H9 (cell line): ENCODE measurements at regions not wholly inside any gene's neighbourhood (a gene's known extent, or its start where the extent isn't known, plus 50 kb on each side); places are given as distances from the start of the nearest gene placed in this dataset.

Source experiments
- DNase-seq: peaks from one replicate; pipeline ENCODE4 v3.0.0-alpha.2; 2017
- H2AFZ ChIP-seq: one replicate; pipeline ENCODE4 v1.6.1; 2013; ENCODE audit warnings: mild to moderate bottlenecking, low read length, control low read depth, moderate library complexity
- H2AK5ac ChIP-seq: 2 replicates; pipeline ENCODE4 v1.6.1; 2013; ENCODE audit warnings: low read length, control low read depth, mixed read lengths; ENCODE audit not compliant: insufficient read length
- H2BK120ac ChIP-seq: one replicate; pipeline ENCODE4 v1.6.1; 2013; ENCODE audit warnings: low read depth, mild to moderate bottlenecking, low read length, control low read depth, inconsistent platforms; ENCODE audit not compliant: poor library complexity, severe bottlenecking
- H2BK12ac ChIP-seq: 2 replicates; pipeline ENCODE4 v1.6.1; 2013; ENCODE audit warnings: low read length, control low read depth, mixed read lengths, low read depth; ENCODE audit not compliant: insufficient read length
- H2BK15ac ChIP-seq: 2 replicates; pipeline ENCODE4 v1.6.1; 2013; ENCODE audit warnings: low read depth, low read length, control low read depth
- H2BK20ac ChIP-seq: one replicate; pipeline ENCODE4 v1.6.1; 2013; ENCODE audit warnings: low read depth, mild to moderate bottlenecking, low read length, control low read depth, inconsistent platforms; ENCODE audit not compliant: poor library complexity, severe bottlenecking
- H2BK5ac ChIP-seq: 2 replicates; pipeline ENCODE4 v1.6.1; 2013; ENCODE audit warnings: low read length, control low read depth, mixed read lengths; ENCODE audit not compliant: insufficient read length
- H3K14ac ChIP-seq: 2 replicates; pipeline ENCODE4 v1.6.1; 2013; ENCODE audit warnings: low read length, control low read depth; ENCODE audit not compliant: insufficient read depth
- H3K18ac ChIP-seq: 2 replicates; pipeline ENCODE4 v1.6.1; 2013; ENCODE audit warnings: low read depth, mild to moderate bottlenecking, mixed read lengths, low read length, control low read depth; ENCODE audit not compliant: insufficient read length
- H3K23ac ChIP-seq: 2 replicates; pipeline ENCODE4 v1.6.1; 2013; ENCODE audit warnings: low read length, control low read depth, mixed read lengths, low read depth; ENCODE audit not compliant: insufficient read length
- H3K23me2 ChIP-seq: 2 replicates; pipeline ENCODE4 v1.6.1; 2013; ENCODE audit warnings: low read depth, mild to moderate bottlenecking, mixed read lengths, low read length, control low read depth; ENCODE audit not compliant: insufficient read length, poor library complexity, severe bottlenecking
- H3K27ac ChIP-seq: 2 replicates; pipeline ENCODE4 v1.5.1; 2013; ENCODE audit warnings: low read length, control low read depth, mixed read lengths, low read depth; ENCODE audit not compliant: insufficient read length
- H3K27me3 ChIP-seq: 2 replicates; pipeline ENCODE4 v1.6.1; 2013; ENCODE audit warnings: low read length, control low read depth, inconsistent platforms; ENCODE audit not compliant: insufficient read depth
- H3K4ac ChIP-seq: 2 replicates; pipeline ENCODE4 v1.6.1; 2013; ENCODE audit warnings: low read depth, mild to moderate bottlenecking, control low read depth, inconsistent platforms, low read length, moderate library complexity
- H3K4me1 ChIP-seq: 2 replicates; pipeline ENCODE4 v1.6.1; 2013; ENCODE audit warnings: low read length, control low read depth, inconsistent platforms; ENCODE audit not compliant: insufficient read depth
- H3K4me2 ChIP-seq: 2 replicates; pipeline ENCODE4 v1.6.1; 2013; ENCODE audit warnings: low read length, control low read depth, mixed read lengths; ENCODE audit not compliant: insufficient read length, insufficient read depth
- H3K56ac ChIP-seq: 2 replicates; pipeline ENCODE4 v1.6.1; 2013; ENCODE audit warnings: low read depth, mild to moderate bottlenecking, mixed read lengths, low read length, control low read depth; ENCODE audit not compliant: insufficient read length
- H3K79me1 ChIP-seq: 2 replicates; pipeline ENCODE4 v1.6.1; 2013; ENCODE audit warnings: low read depth, mild to moderate bottlenecking, moderate library complexity, low read length, control low read depth, inconsistent platforms; ENCODE audit not compliant: insufficient read depth, poor library complexity, severe bottlenecking
- H3K79me2 ChIP-seq: 2 replicates; pipeline ENCODE4 v1.6.1; 2013; ENCODE audit warnings: low read length, control low read depth, inconsistent platforms; ENCODE audit not compliant: insufficient read depth
- H3K9ac ChIP-seq: 2 replicates; pipeline ENCODE4 v1.6.1; 2013; ENCODE audit warnings: low read length, control low read depth, mixed read lengths; ENCODE audit not compliant: insufficient read length; ENCODE audit errors: extremely low read depth
- H3K9me3 ChIP-seq: one replicate; pipeline ENCODE4 v1.6.1; 2013; ENCODE audit warnings: low read depth, low read length, inconsistent platforms; ENCODE audit not compliant: control insufficient read depth
- H3T11ph ChIP-seq: one replicate; pipeline ENCODE4 v1.6.1; 2013; ENCODE audit warnings: mild to moderate bottlenecking, low read length, control low read depth, inconsistent platforms
- H4K20me1 ChIP-seq: one replicate; pipeline ENCODE4 v1.6.1; 2013; ENCODE audit not compliant: control insufficient read depth, insufficient read length, insufficient read depth
- H4K5ac ChIP-seq: 2 replicates; pipeline ENCODE4 v1.6.1; 2013; ENCODE audit warnings: low read depth, mild to moderate bottlenecking, mixed read lengths, low read length, control low read depth; ENCODE audit not compliant: insufficient read length
- H4K8ac ChIP-seq: replicated peaks from 2 replicates; pipeline ENCODE4 v1.6.1; 2013; ENCODE audit warnings: low read length, control low read depth, mixed read lengths, low read depth; ENCODE audit not compliant: insufficient read length
- H4K91ac ChIP-seq: 2 replicates; pipeline ENCODE4 v1.6.1; 2013; ENCODE audit warnings: low read depth, mild to moderate bottlenecking, moderate library complexity, mixed read lengths, low read length, control low read depth; ENCODE audit not compliant: insufficient read length
- H3K27ac Mint-ChIP-seq, 3 experiments: 2 replicates in 2 of 3; 3 replicates in 1 of 3; pipeline ENCODE4 v1.8.0; 2020 to 2021; ENCODE audit warnings: mixed read lengths in 3 of 3, mild to moderate bottlenecking in 1 of 3, moderate library complexity in 1 of 3
- H3K27me3 Mint-ChIP-seq: 2 replicates; pipeline ENCODE4 v1.8.0; 2021; ENCODE audit warnings: low read depth, mild to moderate bottlenecking, moderate library complexity, mixed read lengths
- H3K36me3 Mint-ChIP-seq, 3 experiments: 2 replicates in 2 of 3; 3 replicates in 1 of 3; pipeline ENCODE4 v1.8.0; 2020 to 2021; ENCODE audit warnings: low read depth in 3 of 3, mixed read lengths in 3 of 3; ENCODE audit not compliant: insufficient read depth in 1 of 3
- H3K4me1 Mint-ChIP-seq, 2 experiments: 2 replicates each; pipeline ENCODE4 v1.8.0; 2020; ENCODE audit warnings: mixed read lengths in 2 of 2
- H3K4me3 Mint-ChIP-seq, 2 experiments: 2 replicates in 1 of 2; 3 replicates in 1 of 2; pipeline ENCODE4 v1.8.0; 2020 to 2021; ENCODE audit warnings: mild to moderate bottlenecking in 2 of 2, mixed read lengths in 2 of 2, moderate library complexity in 1 of 2
- H3K9me3 Mint-ChIP-seq, 2 experiments: 2 replicates in 1 of 2; 3 replicates in 1 of 2; pipeline ENCODE4 v1.8.0; 2020; ENCODE audit warnings: mild to moderate bottlenecking in 2 of 2, mixed read lengths in 2 of 2, moderate library complexity in 1 of 2
- CTCF ChIP-seq: fragments of 200-600 bp; sonication (generic); conservative IDR thresholded peaks from 3 replicates; pipeline ENCODE4 v1.8.0; 2021; ENCODE audit warnings: antibody characterized with exemption, mild to moderate bottlenecking
- WGBS: extraction: QIAGEN DNeasy Blood & Tissue Kit; methylation state at CpG from one replicate; pipeline ENCODE4 v1.1.7; 2013; ENCODE audit warnings: missing lambda C conversion rate, low lambda C conversion rate, mixed read lengths; ENCODE audit not compliant: insufficient read length; ENCODE audit errors: extremely low coverage; 5-methylcytosine and 5-hydroxymethylcytosine counted together

GRCh38 chrX:63835361-63835760 is 50.3 kb upstream of the ARHGEF9 start:
- H3K56ac ChIP-seq: no peak overlapping the region
- no peak overlapping the region for H2AK5ac ChIP-seq
- H3K23me2 ChIP-seq: no peaks in the 10 kb centered on the region
- peaks cover 3% of the 10 kb centered on the region for H3K27me3 Mint-ChIP-seq
- H3K23ac ChIP-seq: no peak overlapping the region
- H4K5ac ChIP-seq: no peak overlapping the region
- no peaks in the 10 kb centered on the region for H4K20me1 ChIP-seq
- H2BK5ac ChIP-seq: no peak overlapping the region
- no peak overlapping the region for H3K14ac ChIP-seq
- H4K91ac ChIP-seq: no peak overlapping the region
- H3K4me1 Mint-ChIP-seq: no peaks in the 10 kb centered on the region
- WGBS: no CpG with 5 or more reads among the region's 4 CpGs
- H4K8ac ChIP-seq: no peak overlapping the region
- H3K9me3 ChIP-seq: peaks cover 59% of the 10 kb centered on the region
- no peaks in the 10 kb centered on the region for H3K27me3 ChIP-seq
- H3K4ac ChIP-seq: no peak overlapping the region
- peaks cover 87 to 95% of the 10 kb centered on the region in 2 experiments for H3K9me3 Mint-ChIP-seq
- no peak overlapping the region for H2AFZ ChIP-seq
- no peak overlapping the region for H2BK15ac ChIP-seq
- no peaks in the 10 kb centered on the region for H3K79me2 ChIP-seq
- no peak overlapping the region for H3K27ac Mint-ChIP-seq
- H3T11ph ChIP-seq: no peak overlapping the region
- H3K4me1 ChIP-seq: no peaks in the 10 kb centered on the region
- no peak for TF ChIP-seq CTCF
- peaks cover 4 to 19% (median 11%) of the 10 kb centered on the region in 3 experiments; a peak in 6 of 7 replicates for H3K36me3 Mint-ChIP-seq
- H3K4me3 Mint-ChIP-seq: no peak overlapping the region
- no peak overlapping the region for H2BK12ac ChIP-seq
- no peak overlapping the region for H3K18ac ChIP-seq
- H3K27ac ChIP-seq: no peak overlapping the region
- H3K79me1 ChIP-seq: no peaks in the 10 kb centered on the region
- DNase-seq: no peak
- no peak overlapping the region for H2BK120ac ChIP-seq
- no peak overlapping the region for H3K9ac ChIP-seq
- H3K4me2 ChIP-seq: no peak overlapping the region
- H2BK20ac ChIP-seq: no peak overlapping the region
